Karpas-422 (cell line): ENCODE measurements at regions not wholly inside any gene's neighbourhood (a gene's known extent, or its start where the extent isn't known, plus 50 kb on each side); places are given as distances from the start of the nearest gene placed in this dataset.

ENCODE experiments used
- DNase-seq: peaks from one replicate; pipeline ENCODE4 v3.0.0-alpha.2; 2015
- H2AFZ ChIP-seq: fragments of 200-600 bp; sonication (generic); 2 replicates; pipeline ENCODE4 v1.6.1; 2014; ENCODE audit warnings: antibody characterized with exemption, low read length, mixed read lengths
- H3K27ac ChIP-seq: fragments of 200-600 bp; sonication (generic); 2 replicates; pipeline ENCODE4 v1.5.1; 2014; ENCODE audit warnings: mild to moderate bottlenecking, low read length, moderate library complexity
- H3K27me3 ChIP-seq: fragments of 200-600 bp; sonication (generic); 2 replicates; pipeline ENCODE4 v1.6.1; 2014; ENCODE audit warnings: low read length, mixed read lengths
- H3K36me3 ChIP-seq: fragments of 200-600 bp; sonication (generic); 2 replicates; pipeline ENCODE4 v1.6.1; 2014; ENCODE audit warnings: low read length, mixed read lengths; ENCODE audit not compliant: insufficient read depth
- H3K4me1 ChIP-seq: fragments of 200-600 bp; sonication (generic); 2 replicates; pipeline ENCODE4 v1.6.1; 2014; ENCODE audit warnings: mild to moderate bottlenecking, low read length, mixed read lengths
- H3K4me2 ChIP-seq: fragments of 200-600 bp; sonication (generic); 2 replicates; pipeline ENCODE4 v1.6.1; 2014; ENCODE audit warnings: low read length, low read depth, mild to moderate bottlenecking; ENCODE audit not compliant: poor library complexity, severe bottlenecking
- H3K4me3 ChIP-seq: fragments of 200-600 bp; sonication (generic); 2 replicates; pipeline ENCODE4 v1.5.1; 2014; ENCODE audit warnings: mild to moderate bottlenecking, antibody characterized with exemption, low read length, mixed read lengths
- H3K79me2 ChIP-seq: fragments of 200-600 bp; sonication (generic); 2 replicates; pipeline ENCODE4 v1.6.1; 2014; ENCODE audit warnings: mild to moderate bottlenecking, low read length, mixed read lengths
- H3K9ac ChIP-seq: fragments of 200-600 bp; sonication (generic); 2 replicates; pipeline ENCODE4 v1.6.0; 2014; ENCODE audit warnings: low read length
- H3K9me2 ChIP-seq: fragments of 200-600 bp; sonication (generic), shearing (Covaris generic); replicated peaks from 2 replicates; pipeline ENCODE4 v1.6.0; 2014; ENCODE audit warnings: mild to moderate bottlenecking, low read length, moderate library complexity; ENCODE audit not compliant: insufficient read depth
- H3K9me3 ChIP-seq: fragments of 300-700, 200-600 bp; sonication (generic); 2 replicates; pipeline ENCODE4 v1.6.1; 2014; ENCODE audit warnings: low read length, mixed read lengths
- H4K20me1 ChIP-seq: fragments of 200-600 bp; sonication (generic); 2 replicates; pipeline ENCODE4 v1.6.1; 2014; ENCODE audit warnings: mild to moderate bottlenecking, antibody characterized with exemption, low read length, low read depth; ENCODE audit not compliant: insufficient read depth

DNA sequence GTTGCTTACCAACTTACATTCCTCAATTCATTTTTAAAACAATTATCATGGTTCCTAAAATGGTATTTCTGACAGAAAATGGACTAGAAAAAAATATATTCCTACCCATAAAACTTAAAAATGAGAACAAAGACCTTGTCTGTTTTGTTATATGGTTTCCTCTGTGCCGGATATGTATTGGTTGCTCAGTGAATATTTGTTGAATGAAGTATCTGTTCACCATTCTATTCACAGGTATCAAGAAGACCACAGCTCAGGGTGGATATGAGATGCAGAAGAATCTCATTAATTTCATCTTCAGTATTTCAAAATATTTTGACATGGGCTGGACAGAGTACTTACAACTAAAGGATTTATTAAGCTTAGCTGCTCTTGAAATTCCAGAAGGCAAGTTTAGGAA is 58.1 kb downstream of the TUSC7 start:
- no peak overlapping the region for H3K4me2 ChIP-seq
- H3K27me3 ChIP-seq: no peaks in the 10 kb centered on the region
- H3K79me2 ChIP-seq: no peaks in the 10 kb centered on the region
- no peak overlapping the region for H2AFZ ChIP-seq
- no peaks in the 10 kb centered on the region for H3K9me2 ChIP-seq
- no peak for DNase-seq
- H3K27ac ChIP-seq: no peak overlapping the region
- no peaks in the 10 kb centered on the region for H3K4me1 ChIP-seq
- H3K9ac ChIP-seq: no peak overlapping the region
- H3K9me3 ChIP-seq: no peaks in the 10 kb centered on the region
- H4K20me1 ChIP-seq: no peaks in the 10 kb centered on the region
- H3K36me3 ChIP-seq: no peaks in the 10 kb centered on the region
- H3K4me3 ChIP-seq: no peak overlapping the region

DNA sequence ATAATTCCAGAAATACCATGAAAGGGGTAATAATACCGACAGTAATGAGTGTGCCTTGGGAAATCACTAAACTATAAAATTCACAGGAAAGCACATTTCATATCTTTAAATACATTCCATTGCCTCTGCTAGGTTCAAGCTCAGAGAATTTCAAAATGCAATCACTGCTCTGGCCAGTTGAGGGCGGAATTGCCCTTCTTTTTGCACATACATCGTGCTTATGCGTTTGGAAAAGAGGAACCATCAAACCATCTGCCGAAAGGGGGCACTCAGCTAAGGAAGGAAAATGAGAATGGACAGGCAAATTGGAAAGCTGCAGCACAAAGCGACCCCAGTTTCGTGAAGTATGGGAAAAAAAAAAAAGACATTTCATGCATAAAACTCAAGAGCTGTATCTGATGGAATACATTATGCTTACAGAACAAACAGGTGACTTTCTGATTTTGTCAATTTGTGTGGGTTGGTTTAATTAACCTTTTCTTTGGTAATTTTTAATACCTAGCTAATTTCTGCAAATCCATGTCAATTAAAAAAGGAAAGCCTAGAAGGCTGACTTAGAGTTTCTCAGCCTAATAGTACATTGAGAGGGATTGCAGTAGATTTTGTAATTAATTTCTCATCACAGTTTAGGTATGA is 61.4 kb downstream of the TUSC7 start:
- no peaks in the 10 kb centered on the region for H3K9me3 ChIP-seq
- H3K9me2 ChIP-seq: no peaks in the 10 kb centered on the region
- H3K4me1 ChIP-seq: no peaks in the 10 kb centered on the region
- no peak overlapping the region for H3K27ac ChIP-seq
- no peaks in the 10 kb centered on the region for H3K27me3 ChIP-seq
- H3K4me2 ChIP-seq: no peak overlapping the region
- no peak overlapping the region for H3K4me3 ChIP-seq
- H4K20me1 ChIP-seq: no peaks in the 10 kb centered on the region
- DNase-seq: peak; percentile 92
- H2AFZ ChIP-seq: no peak overlapping the region
- H3K79me2 ChIP-seq: no peaks in the 10 kb centered on the region
- H3K9ac ChIP-seq: no peak overlapping the region
- H3K36me3 ChIP-seq: no peaks in the 10 kb centered on the region

DNA sequence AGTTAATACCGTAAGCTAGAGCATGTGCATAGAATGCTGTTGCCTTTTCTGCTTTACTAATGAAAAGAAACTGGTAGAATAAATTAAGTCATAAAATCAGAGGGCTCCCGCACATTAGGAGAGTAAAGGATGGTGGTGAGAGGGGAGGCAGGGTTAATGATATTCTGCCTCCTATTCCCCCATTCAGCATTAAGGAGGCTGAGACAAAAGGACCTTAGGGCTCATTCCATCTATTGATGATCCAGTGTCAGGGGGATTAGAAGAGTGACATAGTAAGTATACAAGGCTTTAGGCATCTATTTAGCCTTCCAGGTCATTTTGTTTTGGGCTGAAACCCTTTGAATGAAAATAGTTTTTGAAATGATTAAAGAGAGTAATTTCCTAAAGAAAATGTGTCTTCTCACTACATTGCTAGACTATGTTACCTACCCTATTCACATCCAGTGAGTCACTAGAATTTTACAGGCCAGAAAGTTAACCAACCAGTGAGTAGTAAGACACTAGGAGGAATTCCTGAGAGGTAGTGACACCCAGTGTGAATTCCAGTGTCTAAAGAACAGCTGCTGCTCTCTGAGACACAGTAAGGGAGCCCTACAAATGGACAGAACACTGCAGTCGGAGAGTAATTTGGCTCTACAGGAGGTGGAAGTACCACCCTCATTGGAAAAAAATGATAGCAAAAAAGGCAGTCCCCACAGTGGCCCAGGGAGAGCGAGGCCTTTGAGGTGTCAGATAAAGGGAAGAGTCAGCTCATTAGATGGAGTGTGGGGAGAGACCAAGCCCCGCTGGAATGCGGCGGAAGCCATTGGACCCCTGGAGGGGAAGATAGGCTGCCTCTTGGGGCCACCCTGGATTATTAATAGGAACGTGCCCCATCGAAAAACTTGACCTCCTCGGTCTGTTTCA is 67.6 kb downstream of the TUSC7 start:
- H4K20me1 ChIP-seq: no peaks in the 10 kb centered on the region
- H3K9ac ChIP-seq: no peak overlapping the region
- no peak overlapping the region for H3K27ac ChIP-seq
- no peaks in the 10 kb centered on the region for H3K36me3 ChIP-seq
- no peak for DNase-seq
- no peaks in the 10 kb centered on the region; the same call in 1 of the 2 replicates for H3K27me3 ChIP-seq
- H3K4me1 ChIP-seq: no peaks in the 10 kb centered on the region
- no peaks in the 10 kb centered on the region for H3K79me2 ChIP-seq
- no peaks in the 10 kb centered on the region for H3K9me3 ChIP-seq
- no peak overlapping the region for H3K4me3 ChIP-seq
- no peak overlapping the region for H3K4me2 ChIP-seq
- H3K9me2 ChIP-seq: no peaks in the 10 kb centered on the region
- no peak overlapping the region for H2AFZ ChIP-seq

DNA sequence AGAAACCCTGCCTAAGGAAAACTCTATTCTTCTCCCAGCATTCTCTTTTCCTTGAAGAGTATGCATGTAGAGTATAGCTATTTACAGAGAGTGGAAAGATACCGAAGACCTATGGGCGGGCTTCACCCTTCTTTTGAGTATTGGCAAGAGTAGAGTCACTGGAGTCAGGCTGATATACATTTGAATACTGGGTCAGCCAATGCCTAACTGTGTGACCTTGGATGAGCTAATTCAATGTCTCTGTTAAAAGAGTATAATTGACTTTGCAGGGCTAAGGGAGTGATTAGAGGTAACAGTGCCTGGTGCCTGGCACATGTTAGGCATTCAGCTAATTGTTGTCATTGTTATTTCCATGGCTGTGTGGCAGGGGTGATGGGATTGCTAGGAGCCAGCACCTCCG is 75.6 kb downstream of the TUSC7 start:
- Histone ChIP-seq H3K27ac (no peak overlapping the region), H3K4me3 (no peak overlapping the region), H3K4me2 (no peak overlapping the region), H3K9me2 (no peaks in the 10 kb centered on the region), H3K27me3 (no peaks in the 10 kb centered on the region), H3K9me3 (no peaks in the 10 kb centered on the region), H4K20me1 (no peaks in the 10 kb centered on the region), H3K36me3 (no peaks in the 10 kb centered on the region), H2AFZ (no peak overlapping the region), H3K4me1 (no peaks in the 10 kb centered on the region), H3K79me2 (no peaks in the 10 kb centered on the region), H3K9ac (no peak overlapping the region)
- no peak for DNase-seq

DNA sequence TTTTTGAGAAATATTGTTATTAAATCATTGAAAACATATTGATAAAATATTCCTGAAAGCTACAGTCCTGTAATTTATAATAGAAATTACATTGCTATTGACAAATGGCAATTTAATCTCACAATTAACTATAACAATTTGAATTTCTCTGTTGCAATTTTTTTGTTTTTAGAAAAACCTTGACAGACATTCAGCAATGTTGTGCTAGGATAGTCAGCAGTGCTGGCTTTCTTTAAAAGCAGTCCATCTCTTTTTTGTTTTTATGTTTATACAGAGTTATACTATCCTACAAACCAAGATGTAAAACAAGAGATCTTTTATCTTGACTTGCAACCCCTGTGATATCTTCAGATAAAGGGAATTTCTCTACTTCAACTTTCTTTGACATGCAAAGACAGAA is 93.1 kb downstream of the TUSC7 start:
- no peaks in the 10 kb centered on the region for H3K9me3 ChIP-seq
- no peaks in the 10 kb centered on the region for H3K9me2 ChIP-seq
- no peak overlapping the region for H3K9ac ChIP-seq
- H4K20me1 ChIP-seq: no peaks in the 10 kb centered on the region
- H3K79me2 ChIP-seq: no peaks in the 10 kb centered on the region
- H3K27ac ChIP-seq: no peak overlapping the region
- H3K27me3 ChIP-seq: no peaks in the 10 kb centered on the region
- no peak overlapping the region for H3K4me3 ChIP-seq
- no peak overlapping the region for H3K4me2 ChIP-seq
- H3K4me1 ChIP-seq: no peaks in the 10 kb centered on the region
- H3K36me3 ChIP-seq: no peaks in the 10 kb centered on the region
- H2AFZ ChIP-seq: no peak overlapping the region
- no peak for DNase-seq

DNA sequence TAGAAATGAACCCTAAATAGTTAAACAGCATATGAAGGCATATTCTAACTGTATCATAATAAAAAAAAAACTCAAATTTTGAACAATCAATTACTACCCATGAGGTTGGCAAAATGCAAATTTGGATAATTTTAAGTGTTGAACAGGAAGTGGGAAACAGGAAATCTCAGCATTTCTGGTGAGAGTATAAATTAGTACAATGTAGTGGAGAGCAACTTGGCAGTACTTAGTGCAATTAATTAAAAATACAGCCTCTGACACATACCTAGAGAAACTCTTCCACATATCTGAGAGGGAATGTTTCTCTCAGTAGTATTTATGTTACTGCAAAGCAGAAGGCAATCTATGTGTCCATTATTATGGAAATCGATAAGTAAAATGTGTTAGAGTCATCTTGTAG is 96.8 kb downstream of the TUSC7 start:
- no peaks in the 10 kb centered on the region for H4K20me1 ChIP-seq
- H3K9me2 ChIP-seq: no peaks in the 10 kb centered on the region
- no peaks in the 10 kb centered on the region for H3K4me1 ChIP-seq
- H3K9ac ChIP-seq: no peak overlapping the region
- no peak for DNase-seq
- no peak overlapping the region for H3K4me2 ChIP-seq
- no peaks in the 10 kb centered on the region for H3K79me2 ChIP-seq
- H3K36me3 ChIP-seq: no peaks in the 10 kb centered on the region
- no peak overlapping the region for H3K27ac ChIP-seq
- H3K9me3 ChIP-seq: no peaks in the 10 kb centered on the region
- H2AFZ ChIP-seq: no peak overlapping the region
- H3K4me3 ChIP-seq: no peak overlapping the region
- H3K27me3 ChIP-seq: no peaks in the 10 kb centered on the region

DNA sequence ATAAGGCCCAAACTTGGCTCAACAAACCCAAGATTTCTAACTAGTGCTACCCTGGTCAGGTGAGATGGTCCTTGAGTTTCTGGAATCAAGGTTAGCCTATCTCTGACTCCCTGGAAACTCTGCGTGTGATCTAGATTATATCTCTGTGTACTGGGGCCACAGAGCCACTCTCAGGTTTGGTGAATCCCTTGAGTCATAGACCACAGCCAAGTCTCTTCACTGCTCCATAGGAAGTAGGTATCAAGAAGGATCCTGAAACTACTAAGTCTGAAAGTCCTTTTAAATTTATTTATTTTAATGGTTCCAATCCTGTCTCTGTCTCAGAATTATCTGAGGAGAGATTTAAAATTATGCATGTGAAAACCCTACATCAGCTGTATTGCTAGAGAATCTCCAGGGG is 99.1 kb downstream of the TUSC7 start:
- Histone ChIP-seq H3K4me2 (no peak overlapping the region), H4K20me1 (no peaks in the 10 kb centered on the region), H2AFZ (no peak overlapping the region), H3K27me3 (no peaks in the 10 kb centered on the region), H3K27ac (no peak overlapping the region), H3K4me3 (no peak overlapping the region), H3K9ac (no peak overlapping the region), H3K9me2 (no peaks in the 10 kb centered on the region), H3K9me3 (no peaks in the 10 kb centered on the region), H3K79me2 (no peaks in the 10 kb centered on the region), H3K36me3 (no peaks in the 10 kb centered on the region), H3K4me1 (no peaks in the 10 kb centered on the region)
- no peak for DNase-seq

DNA sequence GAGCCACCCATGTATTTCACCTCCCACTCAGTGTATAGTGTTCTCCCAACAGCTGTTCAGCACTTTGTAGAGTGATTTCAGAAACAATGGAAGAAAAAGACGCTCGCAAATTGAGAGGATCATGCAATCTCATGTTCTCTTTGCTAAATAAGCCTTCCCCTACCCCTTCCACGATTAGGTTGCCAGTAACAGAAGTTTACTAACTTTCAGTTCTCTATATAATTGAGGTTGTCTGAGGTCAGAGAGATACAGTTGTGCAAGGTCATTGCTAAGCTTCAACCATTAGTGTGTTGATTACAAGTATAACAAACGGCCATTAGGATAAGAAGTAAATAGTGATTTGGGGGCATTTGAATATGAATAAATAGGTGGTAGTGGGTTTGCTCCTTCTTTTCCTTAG is 99.6 kb downstream of the TUSC7 start:
- H3K4me2 ChIP-seq: no peak overlapping the region
- no peak for DNase-seq

More for the DNA sequence above, 99.6 kb downstream of the TUSC7 start:
- H3K27ac ChIP-seq: no peak overlapping the region
- no peaks in the 10 kb centered on the region for H3K9me3 ChIP-seq
- no peaks in the 10 kb centered on the region for H3K79me2 ChIP-seq
- H3K27me3 ChIP-seq: no peaks in the 10 kb centered on the region
- no peak overlapping the region for H3K4me3 ChIP-seq
- no peak overlapping the region for H2AFZ ChIP-seq
- no peak overlapping the region for H3K9ac ChIP-seq
- H4K20me1 ChIP-seq: no peaks in the 10 kb centered on the region
- no peaks in the 10 kb centered on the region for H3K36me3 ChIP-seq
- no peaks in the 10 kb centered on the region for H3K9me2 ChIP-seq
- H3K4me1 ChIP-seq: no peaks in the 10 kb centered on the region
